Trophoblast cell (in vitro differentiated cells and primary cell): ENCODE measurements at regions not wholly inside any gene's neighbourhood (a gene's known extent, or its start where the extent isn't known, plus 50 kb on each side); places are given as distances from the start of the nearest gene placed in this dataset.
"Not testable (repeated sequence)": the region's sequence is repeated elsewhere in the genome, so short reads cannot be mapped to it uniquely, and the experiment has no call there.

Source experiments
- DNase-seq, 2 donors: peaks; one replicate each; pipeline ENCODE4 v3.0.0-alpha.2; 2016
- H2AFZ ChIP-seq: 2 replicates; pipeline ENCODE4 v1.6.1; 2013; ENCODE audit warnings: low read length, moderate library complexity, mild to moderate bottlenecking; ENCODE audit not compliant: insufficient read depth, poor library complexity
- H2AK5ac ChIP-seq: 2 replicates; pipeline ENCODE4 v1.6.1; 2013; ENCODE audit warnings: mild to moderate bottlenecking, low read length
- H2BK120ac ChIP-seq: 2 replicates; pipeline ENCODE4 v1.6.1; 2013; ENCODE audit warnings: low read length, mild to moderate bottlenecking, moderate library complexity; ENCODE audit not compliant: insufficient read depth, poor library complexity
- H2BK12ac ChIP-seq: 2 replicates; pipeline ENCODE4 v1.6.1; 2013; ENCODE audit warnings: mild to moderate bottlenecking, low read length, moderate library complexity
- H2BK5ac ChIP-seq: 2 replicates; pipeline ENCODE4 v1.6.1; 2013; ENCODE audit warnings: low read length, low read depth, moderate library complexity, mild to moderate bottlenecking; ENCODE audit not compliant: poor library complexity
- H3K14ac ChIP-seq: 2 replicates; pipeline ENCODE4 v1.6.1; 2013; ENCODE audit warnings: mild to moderate bottlenecking, low read length
- H3K18ac ChIP-seq: 2 replicates; pipeline ENCODE4 v1.6.1; 2013; ENCODE audit warnings: mild to moderate bottlenecking, low read length
- H3K23ac ChIP-seq: 2 replicates; pipeline ENCODE4 v1.6.1; 2013; ENCODE audit warnings: low read length
- H3K27ac ChIP-seq: 2 replicates; pipeline ENCODE4 v1.5.1; 2013; ENCODE audit warnings: low read depth, mild to moderate bottlenecking, inconsistent platforms, low read length, moderate library complexity
- H3K27me3 ChIP-seq: 2 replicates; pipeline ENCODE4 v1.6.1; 2013; ENCODE audit warnings: inconsistent platforms, mild to moderate bottlenecking, low read length, moderate library complexity; ENCODE audit not compliant: insufficient read depth
- H3K36me3 ChIP-seq, 2 experiments: 1 replicate in 1 of 2; 2 replicates in 1 of 2; pipeline ENCODE4 v1.6.1; 2013; ENCODE audit warnings: low read length in 2 of 2, mild to moderate bottlenecking in 2 of 2, moderate library complexity in 1 of 2; ENCODE audit not compliant: insufficient read depth in 2 of 2, control insufficient read depth in 1 of 2
- H3K4ac ChIP-seq: 2 replicates; pipeline ENCODE4 v1.6.1; 2013; ENCODE audit warnings: low read depth, mild to moderate bottlenecking, low read length, moderate library complexity
- H3K4me1 ChIP-seq, 2 experiments: 1 replicate in 1 of 2; 2 replicates in 1 of 2; pipeline ENCODE4 v1.6.1; 2013; ENCODE audit warnings: low read length in 2 of 2, mild to moderate bottlenecking in 2 of 2, moderate library complexity in 1 of 2; ENCODE audit not compliant: insufficient read depth in 2 of 2, control insufficient read depth in 1 of 2
- H3K4me2 ChIP-seq: 2 replicates; pipeline ENCODE4 v1.6.1; 2013; ENCODE audit warnings: inconsistent platforms, mild to moderate bottlenecking, low read length, moderate library complexity
- H3K4me3 ChIP-seq: 2 replicates; pipeline ENCODE4 v1.5.1; 2013; ENCODE audit warnings: mild to moderate bottlenecking, low read depth, low read length, inconsistent platforms
- H3K79me1 ChIP-seq: one replicate; pipeline ENCODE4 v1.6.1; 2013; ENCODE audit warnings: low read length
- H3K79me2 ChIP-seq: 2 replicates; pipeline ENCODE4 v1.6.1; 2013; ENCODE audit warnings: low read length, mild to moderate bottlenecking; ENCODE audit not compliant: control insufficient read depth, insufficient read depth, poor library complexity
- H3K9ac ChIP-seq: 2 replicates; pipeline ENCODE4 v1.6.1; 2013; ENCODE audit warnings: mild to moderate bottlenecking, low read length
- H3K9me3 ChIP-seq: 2 replicates; pipeline ENCODE4 v1.6.1; 2013; ENCODE audit warnings: low read depth, mild to moderate bottlenecking, control low read depth, inconsistent platforms, low read length; ENCODE audit not compliant: insufficient read depth
- H4K12ac ChIP-seq: 2 replicates; pipeline ENCODE4 v1.6.1; 2013; ENCODE audit warnings: low read depth, mild to moderate bottlenecking, low read length, moderate library complexity
- H4K8ac ChIP-seq: 2 replicates; pipeline ENCODE4 v1.6.1; 2013; ENCODE audit warnings: low read depth, mild to moderate bottlenecking, low read length, moderate library complexity
- H4K91ac ChIP-seq: one replicate; pipeline ENCODE4 v1.6.1; 2013; ENCODE audit warnings: low read depth, mild to moderate bottlenecking, low read length, moderate library complexity
- WGBS: extraction: QIAGEN DNeasy Blood & Tissue Kit; methylation state at CpG from one replicate; pipeline ENCODE4 v1.1.7; 2013; ENCODE audit warnings: missing lambda C conversion rate; ENCODE audit not compliant: insufficient read length, insufficient coverage; ENCODE audit errors: extremely low coverage; 5-methylcytosine and 5-hydroxymethylcytosine counted together

- H3K9me3 ChIP-seq, H2BK120ac ChIP-seq, H3K27ac ChIP-seq, H2BK5ac ChIP-seq, H4K91ac ChIP-seq, H3K14ac ChIP-seq, DNase-seq, H4K8ac ChIP-seq, H3K4me2 ChIP-seq, H3K4me3 ChIP-seq, H3K36me3 ChIP-seq, H3K18ac ChIP-seq, H3K27me3 ChIP-seq, H3K79me1 ChIP-seq, H2AFZ ChIP-seq, H3K4me1 ChIP-seq, H2BK12ac ChIP-seq, H3K9ac ChIP-seq, H3K4ac ChIP-seq, H3K23ac ChIP-seq, H2AK5ac ChIP-seq, H4K12ac ChIP-seq, H3K79me2 ChIP-seq: not testable (repeated sequence)
- WGBS: no CpG with 5 or more reads among the region's 11 CpGs
Measured at GRCh38 chr15:20440390-20440789, 101.2 kb downstream of the GOLGA6L6 start.

GRCh38 chr15:20439111-20439510 lies 102.5 kb downstream of the GOLGA6L6 start:
- not testable (repeated sequence) for H3K23ac ChIP-seq, H3K4me2 ChIP-seq, H2BK12ac ChIP-seq, H3K4me1 ChIP-seq, H2AK5ac ChIP-seq, H4K8ac ChIP-seq, H3K9me3 ChIP-seq, H3K9ac ChIP-seq, H4K91ac ChIP-seq, H3K27me3 ChIP-seq, H3K36me3 ChIP-seq, H2BK120ac ChIP-seq, DNase-seq, H3K14ac ChIP-seq, H2BK5ac ChIP-seq, H3K79me2 ChIP-seq, H3K27ac ChIP-seq, H3K79me1 ChIP-seq, H2AFZ ChIP-seq, H3K4ac ChIP-seq, H4K12ac ChIP-seq, H3K4me3 ChIP-seq, H3K18ac ChIP-seq
- no CpG with 5 or more reads among the region's 15 CpGs for WGBS

- H2BK12ac ChIP-seq, DNase-seq: not testable (repeated sequence)
Measured at GRCh38 chr15:20438255-20438654, 103.3 kb downstream of the GOLGA6L6 start.

DNA sequence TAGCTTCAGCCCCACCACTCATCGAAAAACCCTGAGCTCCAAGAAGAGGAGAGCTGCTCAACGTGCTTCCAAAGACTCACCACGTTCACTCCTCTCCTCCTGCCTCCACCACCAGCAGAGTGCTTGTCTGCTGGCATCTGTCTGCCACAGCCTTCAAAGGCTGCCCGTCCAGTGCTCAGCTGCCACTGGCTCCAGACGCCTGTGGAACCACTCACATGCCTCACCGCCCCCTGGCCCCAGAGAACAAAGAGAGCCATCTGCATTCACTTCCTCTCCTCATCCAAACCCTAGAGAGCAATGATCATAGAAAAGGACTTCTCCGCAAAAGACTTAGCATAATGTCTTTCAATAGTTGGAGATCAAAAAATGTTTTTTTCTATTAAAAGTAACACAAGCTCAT lies 108.1 kb downstream of the GOLGA6L6 start:
- not testable (repeated sequence) for H3K79me2 ChIP-seq, H3K4me1 ChIP-seq, H4K12ac ChIP-seq, H3K23ac ChIP-seq, H3K27me3 ChIP-seq, H3K27ac ChIP-seq, H3K14ac ChIP-seq, H3K4ac ChIP-seq, H2BK12ac ChIP-seq, H3K4me2 ChIP-seq, H3K18ac ChIP-seq, H3K4me3 ChIP-seq, H2AFZ ChIP-seq, H2AK5ac ChIP-seq, H2BK5ac ChIP-seq, H4K8ac ChIP-seq, H2BK120ac ChIP-seq, H3K9ac ChIP-seq, DNase-seq, H3K9me3 ChIP-seq, H3K36me3 ChIP-seq, H4K91ac ChIP-seq, H3K79me1 ChIP-seq
- no CpG with 5 or more reads among the region's 7 CpGs for WGBS

More at GRCh38 chr15:20438255-20438654, 103.3 kb downstream of the GOLGA6L6 start:
- not testable (repeated sequence) for H4K12ac ChIP-seq, H3K14ac ChIP-seq, H3K27ac ChIP-seq, H2BK120ac ChIP-seq, H3K79me1 ChIP-seq, H3K36me3 ChIP-seq, H2AFZ ChIP-seq, H2BK5ac ChIP-seq, H3K18ac ChIP-seq, H3K27me3 ChIP-seq, H4K91ac ChIP-seq, H3K4me2 ChIP-seq, H3K4ac ChIP-seq, H3K9me3 ChIP-seq, H3K79me2 ChIP-seq, H3K23ac ChIP-seq, H4K8ac ChIP-seq, H3K4me3 ChIP-seq, H3K4me1 ChIP-seq, H2AK5ac ChIP-seq, H3K9ac ChIP-seq
- no CpG with 5 or more reads among the region's 8 CpGs for WGBS
